HEK293 (cell line): ENCODE measurements at regions not wholly inside any gene's neighbourhood (a gene's known extent, or its start where the extent isn't known, plus 50 kb on each side); places are given as distances from the start of the nearest gene placed in this dataset.

Source experiments
- OVOL3 ChIP-seq: fragments of 450-650 bp; formaldehyde crosslinking; IDR thresholded peaks from 2 replicates; pipeline ENCODE4 v1.5.1; 2016; ENCODE audit warnings: missing biosample characterization, missing genetic modification characterization
- RBAK ChIP-seq: fragments of 450-650 bp; formaldehyde crosslinking; IDR thresholded peaks from 2 replicates; pipeline ENCODE4 v1.5.1; 2016; ENCODE audit warnings: missing biosample characterization, missing genetic modification characterization
- SP3 ChIP-seq: fragments of 450-650 bp; formaldehyde crosslinking; IDR thresholded peaks from 2 replicates; pipeline ENCODE4 v1.5.1; 2016; ENCODE audit warnings: missing biosample characterization, missing genetic modification characterization
- ZBTB48 ChIP-seq: fragments of 450-650 bp; formaldehyde crosslinking; IDR thresholded peaks from 2 replicates; pipeline ENCODE4 v1.5.1; 2016; ENCODE audit warnings: missing biosample characterization, missing genetic modification characterization
- ZBTB7A ChIP-seq: fragments of 450-650 bp; formaldehyde crosslinking; IDR thresholded peaks from 2 replicates; pipeline ENCODE4 v1.5.1; 2016; ENCODE audit warnings: low read depth, missing biosample characterization, missing genetic modification characterization
- ZNF266 ChIP-seq: fragments of 450-650 bp; formaldehyde crosslinking; IDR thresholded peaks from 2 replicates; pipeline ENCODE4 v1.5.1; 2016; ENCODE audit warnings: missing biosample characterization, missing genetic modification characterization, low read depth
- ZNF292 ChIP-seq: fragments of 450-650 bp; formaldehyde crosslinking; IDR thresholded peaks from 2 replicates; pipeline ENCODE4 v1.5.1; 2016; ENCODE audit warnings: low read depth, missing biosample characterization, missing genetic modification characterization, borderline replicate concordance
- ZNF473 ChIP-seq: fragments of 450-650 bp; formaldehyde crosslinking; IDR thresholded peaks from 2 replicates; pipeline ENCODE4 v1.5.1; 2017; ENCODE audit warnings: missing biosample characterization, missing genetic modification characterization
- ZNF768 ChIP-seq: fragments of 450-650 bp; formaldehyde crosslinking; IDR thresholded peaks from 2 replicates; pipeline ENCODE4 v1.5.1; 2018; ENCODE audit warnings: missing biosample characterization, mild to moderate bottlenecking, missing genetic modification characterization
- ZSCAN30 ChIP-seq: fragments of 450-650 bp; IDR thresholded peaks from 2 replicates; pipeline ENCODE4 v1.5.1; 2018; ENCODE audit warnings: missing biosample characterization, mild to moderate bottlenecking, missing genetic modification characterization, moderate library complexity
- TF ChIP-seq, protein P1 (sequence below): fragments of 450-650 bp; formaldehyde crosslinking; IDR thresholded peaks from 2 replicates; pipeline ENCODE4 v1.5.1; 2016; ENCODE audit warnings: missing biosample characterization, missing genetic modification characterization
- TF ChIP-seq, protein P2 (sequence below): fragments of 450-650 bp; formaldehyde crosslinking; IDR thresholded peaks from 2 replicates; pipeline ENCODE4 v1.5.1; 2017; ENCODE audit warnings: missing biosample characterization, missing genetic modification characterization
- TF ChIP-seq, protein P3 (sequence below): fragments of 450-650 bp; formaldehyde crosslinking; IDR thresholded peaks from 2 replicates; pipeline ENCODE4 v1.5.1; 2016; ENCODE audit warnings: missing biosample characterization, missing genetic modification characterization
- TF ChIP-seq, protein P4 (sequence below): fragments of 450-650 bp; formaldehyde crosslinking; IDR thresholded peaks from 2 replicates; pipeline ENCODE4 v1.5.1; 2016; ENCODE audit warnings: missing biosample characterization, missing genetic modification characterization
- TF ChIP-seq, protein P5 (sequence below): fragments of 450-650 bp; formaldehyde crosslinking; IDR thresholded peaks from 2 replicates; pipeline ENCODE4 v1.5.1; 2017; ENCODE audit warnings: missing biosample characterization, mild to moderate bottlenecking, missing genetic modification characterization, moderate library complexity
- TF ChIP-seq, protein P6 (sequence below): fragments of 450-650 bp; formaldehyde crosslinking; IDR thresholded peaks from 2 replicates; pipeline ENCODE4; 2016; ENCODE audit warnings: missing biosample characterization, missing genetic modification characterization
- TF ChIP-seq, protein P7 (sequence below): fragments of 450-650 bp; formaldehyde crosslinking; IDR thresholded peaks from 2 replicates; pipeline ENCODE4 v1.5.1; 2016; ENCODE audit warnings: missing biosample characterization, missing genetic modification characterization

DNA sequence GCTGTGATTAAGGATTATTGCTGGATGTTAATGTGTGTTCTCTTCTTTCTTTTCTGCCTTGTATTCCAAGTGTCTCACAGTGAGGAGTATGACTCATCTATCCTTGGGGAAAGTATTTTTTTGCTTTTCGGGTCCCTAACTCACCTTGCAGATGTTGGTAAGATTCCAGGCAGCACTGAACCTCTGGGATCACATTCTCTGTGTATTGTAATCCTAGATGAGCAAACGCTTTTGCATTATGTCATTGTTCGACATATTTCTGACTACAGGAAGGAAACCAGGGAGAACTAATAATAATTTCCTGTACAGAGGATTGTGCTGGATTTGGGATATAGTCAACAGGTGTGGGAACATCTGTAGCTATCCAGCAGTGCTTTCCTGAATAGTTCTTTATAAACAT is 246.1 kb upstream of the TUT7 start (continued):
- TF ChIP-seq, protein P1, sequence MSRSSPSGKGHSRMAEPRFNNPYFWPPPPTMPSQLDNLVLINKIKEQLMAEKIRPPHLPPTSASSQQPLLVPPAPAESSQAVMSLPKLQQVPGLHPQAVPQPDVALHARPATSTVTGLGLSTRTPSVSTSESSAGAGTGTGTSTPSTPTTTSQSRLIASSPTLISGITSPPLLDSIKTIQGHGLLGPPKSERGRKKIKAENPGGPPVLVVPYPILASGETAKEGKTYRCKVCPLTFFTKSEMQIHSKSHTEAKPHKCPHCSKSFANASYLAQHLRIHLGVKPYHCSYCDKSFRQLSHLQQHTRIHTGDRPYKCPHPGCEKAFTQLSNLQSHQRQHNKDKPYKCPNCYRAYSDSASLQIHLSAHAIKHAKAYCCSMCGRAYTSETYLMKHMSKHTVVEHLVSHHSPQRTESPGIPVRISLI: peak; percentile 95
- TF ChIP-seq ZNF768 (tag by site-specific recombination) (no peak), ZNF266 (no peak), ZNF473 (tag by site-specific recombination) (no peak), ZBTB7A (tag by site-specific recombination) (no peak), ZNF292 (tag by site-specific recombination) (no peak), RBAK (tag by site-specific recombination) (no peak), SP3 (tag by site-specific recombination) (no peak), ZSCAN30 (no peak), ZBTB48 (tag by site-specific recombination) (peak; percentile 98), OVOL3 (tag by site-specific recombination) (no peak)
- TF ChIP-seq, protein P2, sequence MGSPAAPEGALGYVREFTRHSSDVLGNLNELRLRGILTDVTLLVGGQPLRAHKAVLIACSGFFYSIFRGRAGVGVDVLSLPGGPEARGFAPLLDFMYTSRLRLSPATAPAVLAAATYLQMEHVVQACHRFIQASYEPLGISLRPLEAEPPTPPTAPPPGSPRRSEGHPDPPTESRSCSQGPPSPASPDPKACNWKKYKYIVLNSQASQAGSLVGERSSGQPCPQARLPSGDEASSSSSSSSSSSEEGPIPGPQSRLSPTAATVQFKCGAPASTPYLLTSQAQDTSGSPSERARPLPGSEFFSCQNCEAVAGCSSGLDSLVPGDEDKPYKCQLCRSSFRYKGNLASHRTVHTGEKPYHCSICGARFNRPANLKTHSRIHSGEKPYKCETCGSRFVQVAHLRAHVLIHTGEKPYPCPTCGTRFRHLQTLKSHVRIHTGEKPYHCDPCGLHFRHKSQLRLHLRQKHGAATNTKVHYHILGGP (tag by site-specific recombination): no peak; the same call in 1 of the 2 replicates
- TF ChIP-seq, protein P3, sequence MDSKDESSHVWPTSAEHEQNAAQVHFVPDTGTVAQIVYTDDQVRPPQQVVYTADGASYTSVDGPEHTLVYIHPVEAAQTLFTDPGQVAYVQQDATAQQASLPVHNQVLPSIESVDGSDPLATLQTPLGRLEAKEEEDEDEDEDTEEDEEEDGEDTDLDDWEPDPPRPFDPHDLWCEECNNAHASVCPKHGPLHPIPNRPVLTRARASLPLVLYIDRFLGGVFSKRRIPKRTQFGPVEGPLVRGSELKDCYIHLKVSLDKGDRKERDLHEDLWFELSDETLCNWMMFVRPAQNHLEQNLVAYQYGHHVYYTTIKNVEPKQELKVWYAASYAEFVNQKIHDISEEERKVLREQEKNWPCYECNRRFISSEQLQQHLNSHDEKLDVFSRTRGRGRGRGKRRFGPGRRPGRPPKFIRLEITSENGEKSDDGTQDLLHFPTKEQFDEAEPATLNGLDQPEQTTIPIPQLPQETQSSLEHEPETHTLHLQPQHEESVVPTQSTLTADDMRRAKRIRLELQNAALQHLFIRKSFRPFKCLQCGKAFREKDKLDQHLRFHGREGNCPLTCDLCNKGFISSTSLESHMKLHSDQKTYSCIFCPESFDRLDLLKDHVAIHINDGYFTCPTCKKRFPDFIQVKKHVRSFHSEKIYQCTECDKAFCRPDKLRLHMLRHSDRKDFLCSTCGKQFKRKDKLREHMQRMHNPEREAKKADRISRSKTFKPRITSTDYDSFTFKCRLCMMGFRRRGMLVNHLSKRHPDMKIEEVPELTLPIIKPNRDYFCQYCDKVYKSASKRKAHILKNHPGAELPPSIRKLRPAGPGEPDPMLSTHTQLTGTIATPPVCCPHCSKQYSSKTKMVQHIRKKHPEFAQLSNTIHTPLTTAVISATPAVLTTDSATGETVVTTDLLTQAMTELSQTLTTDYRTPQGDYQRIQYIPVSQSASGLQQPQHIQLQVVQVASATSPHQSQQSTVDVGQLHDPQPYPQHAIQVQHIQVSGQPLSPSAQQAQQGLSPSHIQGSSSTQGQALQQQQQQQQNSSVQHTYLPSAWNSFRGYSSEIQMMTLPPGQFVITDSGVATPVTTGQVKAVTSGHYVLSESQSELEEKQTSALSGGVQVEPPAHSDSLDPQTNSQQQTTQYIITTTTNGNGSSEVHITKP: peak; percentile 24; the same call in 1 of the 2 replicates
- TF ChIP-seq, protein P4, sequence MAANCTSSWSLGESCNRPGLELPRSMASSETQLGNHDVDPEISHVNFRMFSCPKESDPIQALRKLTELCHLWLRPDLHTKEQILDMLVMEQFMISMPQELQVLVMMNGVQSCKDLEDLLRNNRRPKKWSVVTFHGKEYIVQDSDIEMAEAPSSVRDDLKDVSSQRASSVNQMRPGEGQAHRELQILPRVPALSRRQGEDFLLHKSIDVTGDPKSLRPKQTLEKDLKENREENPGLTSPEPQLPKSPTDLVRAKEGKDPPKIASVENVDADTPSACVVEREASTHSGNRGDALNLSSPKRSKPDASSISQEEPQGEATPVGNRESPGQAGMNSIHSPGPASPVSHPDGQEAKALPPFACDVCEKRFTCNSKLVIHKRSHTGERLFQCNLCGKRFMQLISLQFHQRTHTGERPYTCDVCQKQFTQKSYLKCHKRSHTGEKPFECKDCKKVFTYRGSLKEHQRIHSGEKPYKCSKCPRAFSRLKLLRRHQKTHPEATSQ (tag by site-specific recombination): no peak
- TF ChIP-seq, protein P5, sequence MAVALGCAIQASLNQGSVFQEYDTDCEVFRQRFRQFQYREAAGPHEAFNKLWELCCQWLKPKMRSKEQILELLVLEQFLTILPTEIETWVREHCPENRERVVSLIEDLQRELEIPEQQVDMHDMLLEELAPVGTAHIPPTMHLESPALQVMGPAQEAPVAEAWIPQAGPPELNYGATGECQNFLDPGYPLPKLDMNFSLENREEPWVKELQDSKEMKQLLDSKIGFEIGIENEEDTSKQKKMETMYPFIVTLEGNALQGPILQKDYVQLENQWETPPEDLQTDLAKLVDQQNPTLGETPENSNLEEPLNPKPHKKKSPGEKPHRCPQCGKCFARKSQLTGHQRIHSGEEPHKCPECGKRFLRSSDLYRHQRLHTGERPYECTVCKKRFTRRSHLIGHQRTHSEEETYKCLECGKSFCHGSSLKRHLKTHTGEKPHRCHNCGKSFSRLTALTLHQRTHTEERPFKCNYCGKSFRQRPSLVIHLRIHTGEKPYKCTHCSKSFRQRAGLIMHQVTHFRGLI (tag by site-specific recombination): no peak
- TF ChIP-seq, protein P6, sequence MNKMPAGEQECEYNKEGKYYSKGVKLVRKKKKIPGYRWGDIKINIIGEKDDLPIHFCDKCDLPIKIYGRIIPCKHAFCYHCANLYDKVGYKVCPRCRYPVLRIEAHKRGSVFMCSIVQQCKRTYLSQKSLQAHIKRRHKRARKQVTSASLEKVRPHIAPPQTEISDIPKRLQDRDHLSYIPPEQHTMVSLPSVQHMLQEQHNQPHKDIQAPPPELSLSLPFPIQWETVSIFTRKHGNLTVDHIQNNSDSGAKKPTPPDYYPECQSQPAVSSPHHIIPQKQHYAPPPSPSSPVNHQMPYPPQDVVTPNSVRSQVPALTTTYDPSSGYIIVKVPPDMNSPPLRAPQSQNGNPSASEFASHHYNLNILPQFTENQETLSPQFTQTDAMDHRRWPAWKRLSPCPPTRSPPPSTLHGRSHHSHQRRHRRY (tag by site-specific recombination): no peak
- TF ChIP-seq, protein P7, sequence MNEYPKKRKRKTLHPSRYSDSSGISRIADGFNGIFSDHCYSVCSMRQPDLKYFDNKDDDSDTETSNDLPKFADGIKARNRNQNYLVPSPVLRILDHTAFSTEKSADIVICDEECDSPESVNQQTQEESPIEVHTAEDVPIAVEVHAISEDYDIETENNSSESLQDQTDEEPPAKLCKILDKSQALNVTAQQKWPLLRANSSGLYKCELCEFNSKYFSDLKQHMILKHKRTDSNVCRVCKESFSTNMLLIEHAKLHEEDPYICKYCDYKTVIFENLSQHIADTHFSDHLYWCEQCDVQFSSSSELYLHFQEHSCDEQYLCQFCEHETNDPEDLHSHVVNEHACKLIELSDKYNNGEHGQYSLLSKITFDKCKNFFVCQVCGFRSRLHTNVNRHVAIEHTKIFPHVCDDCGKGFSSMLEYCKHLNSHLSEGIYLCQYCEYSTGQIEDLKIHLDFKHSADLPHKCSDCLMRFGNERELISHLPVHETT (tag by site-specific recombination): peak; percentile 55; the same call in 1 of the 2 replicates
